HCEC 1CT (cell line): ENCODE measurements at regions not wholly inside any gene's neighbourhood (a gene's known extent, or its start where the extent isn't known, plus 50 kb on each side); places are given as distances from the start of the nearest gene placed in this dataset.
"Not testable (repeated sequence)": the region's sequence is repeated elsewhere in the genome, so short reads cannot be mapped to it uniquely, and the experiment has no call there.

Experiments
- DNase-seq: peaks from one replicate; pipeline ENCODE4 v3.0.0-alpha.2; 2017

DNA sequence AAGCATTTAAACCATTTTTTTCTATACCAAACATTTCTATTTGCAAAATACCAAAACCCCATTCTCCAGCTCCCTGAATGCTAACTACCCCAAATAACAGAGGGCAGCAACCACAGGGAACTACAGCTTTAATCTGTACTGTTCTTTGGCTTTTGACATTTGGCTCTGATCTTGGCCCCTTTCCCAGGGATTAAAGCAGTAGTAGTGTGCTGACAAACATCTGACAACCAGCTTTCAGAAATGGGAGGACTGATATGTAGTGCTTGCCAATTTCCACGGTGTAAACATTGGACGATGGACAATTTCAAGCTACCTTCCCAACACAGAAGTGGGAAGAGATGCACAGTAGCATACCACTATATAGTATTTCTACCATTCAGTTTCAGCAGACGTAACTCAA is 88.4 kb upstream of the TEAD1 start:
- peak; percentile 5 for DNase-seq

GRCh38 chr11:12587333-12587991 is 86.8 kb upstream of the TEAD1 start:
- DNase-seq = peak; percentile 45

- DNase-seq = no peak
Observed at GRCh38 chr11:12591706-12592105, 82.5 kb upstream of the TEAD1 start.

GRCh38 chr11:12592283-12592682 is 81.9 kb upstream of the TEAD1 start:
- no peak for DNase-seq

- not testable (repeated sequence) for DNase-seq
Observed at GRCh38 chr11:12595089-12595847, 79.0 kb upstream of the TEAD1 start.

DNA sequence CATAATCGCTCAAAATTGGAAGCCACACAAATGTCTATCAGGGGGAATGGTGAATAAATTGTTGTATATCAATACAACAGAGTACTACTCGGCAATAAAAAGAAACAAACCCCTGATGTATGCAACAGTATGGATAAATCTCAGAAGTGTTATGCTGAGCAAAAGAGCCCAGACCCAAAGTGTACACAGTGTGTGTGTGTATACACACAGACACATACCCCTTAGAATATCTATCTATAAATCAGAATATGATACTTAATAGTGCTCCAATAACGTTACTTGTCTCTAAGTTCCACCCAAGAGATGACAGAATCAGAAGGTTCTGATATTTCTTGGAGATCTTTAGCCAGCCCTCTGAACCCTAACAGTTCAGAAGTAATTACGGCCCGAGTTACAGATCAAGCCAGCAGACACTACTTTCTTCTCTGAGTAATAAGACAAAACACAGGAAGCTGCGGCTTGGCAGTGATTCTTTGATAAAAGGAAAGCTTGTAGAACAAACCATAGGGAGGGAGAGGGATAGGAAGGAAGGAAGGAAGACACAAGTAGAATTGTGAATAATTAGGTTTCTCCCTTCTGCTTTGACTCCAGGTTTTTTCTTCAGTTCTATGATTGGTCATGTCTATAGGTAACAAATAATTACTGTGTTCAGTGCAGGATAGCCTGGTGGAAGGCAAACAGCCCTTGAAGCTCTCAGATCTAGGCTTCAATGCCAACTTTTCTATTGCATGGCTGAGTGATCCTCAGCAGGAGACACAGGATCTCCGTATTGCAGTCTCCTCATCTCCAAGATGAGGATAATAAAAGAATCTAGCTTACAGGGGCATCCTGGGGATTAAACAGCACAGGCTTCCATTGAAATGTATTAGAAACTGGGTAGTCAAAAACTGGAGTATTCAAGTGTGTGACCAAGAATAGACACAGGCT is 75.6 kb upstream of the TEAD1 start:
- DNase-seq = no peak

- peak; percentile 13 for DNase-seq
Observed at GRCh38 chr11:12599408-12600143, 74.6 kb upstream of the TEAD1 start.

GRCh38 chr11:12600829-12601228 is 73.4 kb upstream of the TEAD1 start:
- no peak for DNase-seq

GRCh38 chr11:12602421-12602820 is 71.8 kb upstream of the TEAD1 start:
- DNase-seq = no peak

DNA sequence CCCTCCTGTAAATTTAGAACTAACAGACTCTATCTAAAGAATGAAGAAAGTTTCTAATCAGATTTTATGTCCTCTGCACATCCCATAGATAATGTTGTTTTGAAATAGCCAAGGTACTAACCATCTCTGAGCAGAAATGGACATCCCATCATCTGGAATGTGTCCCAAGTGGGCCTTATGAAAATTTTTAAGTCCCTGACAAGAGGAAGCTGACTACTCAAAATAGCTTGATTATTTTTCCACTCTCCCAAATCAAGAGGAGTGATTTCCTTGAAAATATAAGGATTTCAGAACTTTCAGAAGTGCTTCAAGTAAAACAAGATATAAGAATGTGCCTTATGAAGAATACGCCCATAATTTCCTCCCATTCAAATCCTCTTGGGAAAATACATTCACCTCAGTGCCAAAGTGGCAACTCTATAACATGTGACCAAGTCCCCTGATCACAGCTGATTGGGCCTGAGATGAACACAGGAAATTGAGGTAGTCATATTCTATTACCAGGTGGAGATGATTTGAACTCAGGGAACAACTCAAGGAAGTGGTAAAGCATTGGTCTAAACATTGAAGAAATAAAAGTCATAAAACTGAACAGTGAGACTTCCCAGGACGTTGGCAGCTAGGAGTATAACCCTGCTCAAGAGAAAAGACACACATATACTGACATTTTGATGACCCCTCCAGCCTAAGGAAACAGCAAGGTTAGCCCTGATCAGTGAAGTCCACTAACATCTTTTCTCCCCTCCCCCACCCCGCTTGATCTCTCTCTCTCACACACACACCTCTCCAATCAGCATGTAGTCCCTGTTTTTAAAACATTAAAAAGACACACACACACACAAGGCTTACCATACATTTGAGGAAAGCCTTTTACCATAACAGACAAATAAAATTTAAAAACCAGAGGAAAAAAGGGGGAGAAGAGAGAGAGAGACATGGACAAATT is 70.8 kb upstream of the TEAD1 start:
- DNase-seq = no peak

- DNase-seq = no peak
Observed at GRCh38 chr11:12604557-12605153, 69.6 kb upstream of the TEAD1 start.

GRCh38 chr11:12606597-12606996 is 67.6 kb upstream of the TEAD1 start:
- peak; percentile 80 for DNase-seq

DNA sequence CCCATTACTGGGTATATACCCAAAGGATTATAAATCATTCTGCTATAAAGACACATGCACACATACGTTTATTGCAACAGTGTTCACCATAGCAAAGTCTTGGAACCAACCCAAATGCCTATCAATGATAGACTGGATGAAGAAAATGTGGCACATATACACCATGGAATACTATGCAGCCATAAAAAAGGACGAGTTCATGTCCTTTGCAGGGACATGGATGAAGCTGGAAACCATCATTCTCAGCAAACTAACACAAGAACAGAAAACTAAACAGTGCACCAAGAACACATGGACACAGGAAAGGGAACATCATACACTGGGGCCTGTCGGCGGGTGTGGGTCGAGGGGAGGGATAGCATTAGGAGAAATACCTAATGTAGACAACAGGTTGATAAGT is 65.5 kb upstream of the TEAD1 start:
- DNase-seq = not testable (repeated sequence)

DNA sequence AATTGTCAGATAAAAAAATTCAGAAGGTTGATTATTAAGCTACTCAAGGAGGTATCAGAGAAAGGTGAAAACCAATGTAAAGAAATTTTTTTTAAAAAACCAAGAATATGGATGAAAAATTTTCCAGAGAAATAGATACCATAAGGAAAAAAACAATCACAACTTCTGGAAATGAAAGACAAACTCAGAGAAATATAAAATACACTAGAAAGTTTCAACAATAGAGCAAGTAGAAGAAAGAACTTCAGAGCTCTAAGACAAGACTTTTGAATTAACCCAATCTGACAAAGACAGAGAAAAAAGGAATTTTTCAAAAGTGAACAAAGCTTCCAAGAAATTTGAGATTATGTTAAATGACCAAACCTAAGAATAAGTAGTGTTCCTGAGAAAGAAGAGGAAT is 62.9 kb upstream of the TEAD1 start:
- no peak for DNase-seq

DNA sequence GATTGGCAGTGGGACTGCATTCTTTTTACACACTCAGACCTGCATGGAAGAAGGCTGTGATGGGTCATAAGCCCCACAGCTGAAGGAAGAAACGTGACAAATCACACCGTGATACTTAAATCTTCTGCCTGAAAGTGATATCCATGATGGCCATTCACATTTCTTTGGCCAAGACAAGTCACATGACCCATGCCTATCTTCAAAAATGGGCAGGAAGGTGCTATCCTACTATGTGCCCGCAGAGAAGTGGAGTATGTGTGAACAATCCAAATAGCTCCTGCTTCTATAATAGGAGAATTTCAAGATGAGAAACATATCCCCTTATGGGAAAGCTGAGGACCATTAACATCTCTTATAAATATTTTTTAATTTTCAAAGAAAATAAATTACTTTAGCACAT is 56.6 kb upstream of the TEAD1 start:
- DNase-seq = no peak

DNA sequence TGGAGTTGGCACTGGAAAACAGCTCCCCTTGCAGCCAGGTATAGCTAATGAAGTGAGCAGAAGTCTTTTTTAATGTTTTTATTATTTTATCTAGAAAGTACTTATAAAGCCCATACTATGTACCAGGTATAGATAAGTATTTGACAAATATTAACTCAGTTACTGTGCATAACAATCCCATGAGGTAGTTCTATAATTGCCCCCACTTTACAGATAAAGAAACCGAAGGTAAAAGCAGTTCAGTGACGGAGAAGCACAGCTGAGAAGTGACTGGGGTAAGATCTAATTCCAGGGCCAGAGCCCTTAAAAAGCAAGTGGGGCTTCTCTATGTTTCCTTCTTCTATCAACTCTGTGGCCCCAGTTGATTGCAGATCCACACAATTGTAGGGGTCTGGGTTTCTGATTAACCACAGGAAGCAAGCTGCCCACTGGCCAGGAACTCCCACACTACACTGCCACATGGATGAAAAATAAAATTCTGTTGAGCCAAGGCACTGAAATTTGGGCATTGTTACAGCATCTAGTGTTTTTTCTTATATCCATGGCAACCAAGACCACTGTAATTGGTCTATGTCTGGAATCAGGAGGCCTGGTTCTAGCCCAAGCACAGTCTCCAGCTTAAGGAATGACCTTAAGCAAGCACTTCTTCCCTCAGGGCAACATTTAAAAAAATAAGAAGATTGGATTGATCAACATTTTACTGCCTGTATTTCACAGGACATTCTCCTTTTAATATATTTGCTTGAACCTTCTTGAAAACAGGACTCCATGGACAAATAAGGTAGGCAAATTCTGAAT is 55.3 kb upstream of the TEAD1 start:
- DNase-seq = no peak

DNA sequence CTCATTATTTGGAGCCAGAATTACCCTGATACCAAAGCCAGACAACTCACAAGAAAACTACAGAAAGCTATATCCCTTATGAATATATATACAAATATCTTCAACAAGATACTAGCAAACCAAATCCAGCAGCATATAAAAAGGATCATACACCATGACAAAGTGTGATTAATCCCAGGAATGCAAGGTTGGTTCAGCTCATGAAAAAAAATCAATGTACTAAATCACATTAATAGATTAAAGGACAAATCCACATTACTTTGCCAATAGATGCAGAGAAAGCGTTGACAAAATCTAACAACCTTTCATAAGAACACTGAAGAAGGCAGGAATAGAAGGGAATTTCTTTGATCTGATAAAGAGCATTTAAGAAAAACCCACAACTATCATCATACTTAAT is 50.4 kb upstream of the TEAD1 start:
- DNase-seq = no peak
